Muscle of back (tissue), 3 donors: ENCODE measurements at regions not wholly inside any gene's neighbourhood (a gene's known extent, or its start where the extent isn't known, plus 50 kb on each side); places are given as distances from the start of the nearest gene placed in this dataset.
A peak's percentile ranks its signal among the peaks of the same experiment; 100 is the strongest.
"Not testable (repeated sequence)": the region's sequence is repeated elsewhere in the genome, so short reads cannot be mapped to it uniquely, and the experiment has no call there.

Experiments
- DNase-seq, 3 donors: peaks; one replicate each; pipeline versions ENCODE4 v3.0.0 to v3.0.0-alpha.2; 2013

- DNase-seq, result no peak
Measured at GRCh38 chr22:42217752-42218280, 52.6 kb downstream of the TCF20 start.

- DNase-seq, result no peak
Measured at GRCh38 chr22:42217019-42217751, 53.3 kb downstream of the TCF20 start.

- DNase-seq, result no peak
Measured at GRCh38 chr22:42214633-42215415, 55.6 kb downstream of the TCF20 start.

GRCh38 chr22:42208362-42208761 is 62.1 kb downstream of the TCF20 start:
- no peak for DNase-seq

- DNase-seq, result no peak
Measured at GRCh38 chr22:42207918-42208317, 62.5 kb downstream of the TCF20 start.

- DNase-seq, result no peak
Measured at GRCh38 chr22:42203609-42204008, 66.8 kb downstream of the TCF20 start.

GRCh38 chr22:42202669-42203068 is 67.8 kb downstream of the TCF20 start:
- no peak for DNase-seq

GRCh38 chr22:42202048-42202447 is 68.4 kb downstream of the TCF20 start:
- no peak for DNase-seq

- no peak for DNase-seq
Measured at GRCh38 chr22:42199025-42199424, 68.4 kb upstream of the CYP2D6 start.

- no peak for DNase-seq
Measured at GRCh38 chr22:42198226-42198625, 67.6 kb upstream of the CYP2D6 start.

GRCh38 chr22:42196454-42196853 is 65.8 kb upstream of the CYP2D6 start:
- DNase-seq, result no peak

GRCh38 chr22:42194953-42195352 is 64.3 kb upstream of the CYP2D6 start:
- no peak for DNase-seq

GRCh38 chr22:42194104-42194851 is 63.7 kb upstream of the CYP2D6 start:
- no peak for DNase-seq

GRCh38 chr22:42192547-42192946 is 61.9 kb upstream of the CYP2D6 start:
- DNase-seq, result no peak

- DNase-seq, result no peak
Measured at GRCh38 chr22:42190274-42190673, 59.7 kb upstream of the CYP2D6 start.

- no peak for DNase-seq
Measured at GRCh38 chr22:42189761-42190160, 59.2 kb upstream of the CYP2D6 start.

GRCh38 chr22:42188808-42189447 is 58.3 kb upstream of the CYP2D6 start:
- peak in 1 of 3 donors; percentile 9 for DNase-seq

GRCh38 chr22:42187646-42188045 is 57.0 kb upstream of the CYP2D6 start:
- no peak for DNase-seq

- DNase-seq, result no peak
Measured at GRCh38 chr22:42185915-42186439, 55.4 kb upstream of the CYP2D6 start.

GRCh38 chr22:42184852-42185251 is 54.2 kb upstream of the CYP2D6 start:
- DNase-seq, result no peak

GRCh38 chr22:42183461-42184059 is 53.0 kb upstream of the CYP2D6 start:
- DNase-seq, result not testable (repeated sequence)
